ENCODE measurements at regions not wholly inside any gene's neighbourhood (a gene's known extent, or its start where the extent isn't known, plus 50 kb on each side); places are given as distances from the start of the nearest gene placed in this dataset.

DNA sequence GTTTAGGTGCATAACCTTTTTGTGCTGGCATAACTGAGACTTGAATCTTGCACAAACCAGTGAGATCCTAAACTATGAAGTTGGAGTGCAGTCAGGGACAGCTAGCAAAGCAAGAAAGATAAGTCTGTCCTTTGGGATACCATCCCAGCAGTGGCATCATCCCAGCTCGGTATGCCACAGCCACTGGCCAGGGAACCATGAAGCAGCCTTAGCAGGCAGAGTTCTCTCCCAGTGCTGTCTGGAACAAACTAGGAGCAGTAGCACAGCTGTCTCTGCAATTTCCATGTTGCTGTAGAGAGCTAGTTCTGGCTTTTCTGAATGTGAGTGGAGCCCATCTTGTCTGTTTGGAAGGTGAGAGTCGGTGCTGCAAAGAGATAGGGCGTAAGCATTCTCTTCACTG lies 130.3 kb downstream of the DTWD1 start:
- no peak overlapping the region for H3K4me3 Mint-ChIP-seq
- TF ChIP-seq, protein P1, sequence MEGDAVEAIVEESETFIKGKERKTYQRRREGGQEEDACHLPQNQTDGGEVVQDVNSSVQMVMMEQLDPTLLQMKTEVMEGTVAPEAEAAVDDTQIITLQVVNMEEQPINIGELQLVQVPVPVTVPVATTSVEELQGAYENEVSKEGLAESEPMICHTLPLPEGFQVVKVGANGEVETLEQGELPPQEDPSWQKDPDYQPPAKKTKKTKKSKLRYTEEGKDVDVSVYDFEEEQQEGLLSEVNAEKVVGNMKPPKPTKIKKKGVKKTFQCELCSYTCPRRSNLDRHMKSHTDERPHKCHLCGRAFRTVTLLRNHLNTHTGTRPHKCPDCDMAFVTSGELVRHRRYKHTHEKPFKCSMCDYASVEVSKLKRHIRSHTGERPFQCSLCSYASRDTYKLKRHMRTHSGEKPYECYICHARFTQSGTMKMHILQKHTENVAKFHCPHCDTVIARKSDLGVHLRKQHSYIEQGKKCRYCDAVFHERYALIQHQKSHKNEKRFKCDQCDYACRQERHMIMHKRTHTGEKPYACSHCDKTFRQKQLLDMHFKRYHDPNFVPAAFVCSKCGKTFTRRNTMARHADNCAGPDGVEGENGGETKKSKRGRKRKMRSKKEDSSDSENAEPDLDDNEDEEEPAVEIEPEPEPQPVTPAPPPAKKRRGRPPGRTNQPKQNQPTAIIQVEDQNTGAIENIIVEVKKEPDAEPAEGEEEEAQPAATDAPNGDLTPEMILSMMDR (IDR thresholded peaks at IDR 0.05): no peak
- H3K9me3 Mint-ChIP-seq: no peaks in the 10 kb centered on the region
- H3K4me1 Mint-ChIP-seq (ENCODE audit: low read depth): no peaks in the 10 kb centered on the region
- H3K27me3 Mint-ChIP-seq (ENCODE audit: insufficient read depth): peaks cover 3% of the 10 kb centered on the region
- DNase-seq: no peak
- H3K27ac Mint-ChIP-seq: no peak overlapping the region
- H3K36me3 Mint-ChIP-seq (ENCODE audit: low read depth): no peaks in the 10 kb centered on the region

DNA sequence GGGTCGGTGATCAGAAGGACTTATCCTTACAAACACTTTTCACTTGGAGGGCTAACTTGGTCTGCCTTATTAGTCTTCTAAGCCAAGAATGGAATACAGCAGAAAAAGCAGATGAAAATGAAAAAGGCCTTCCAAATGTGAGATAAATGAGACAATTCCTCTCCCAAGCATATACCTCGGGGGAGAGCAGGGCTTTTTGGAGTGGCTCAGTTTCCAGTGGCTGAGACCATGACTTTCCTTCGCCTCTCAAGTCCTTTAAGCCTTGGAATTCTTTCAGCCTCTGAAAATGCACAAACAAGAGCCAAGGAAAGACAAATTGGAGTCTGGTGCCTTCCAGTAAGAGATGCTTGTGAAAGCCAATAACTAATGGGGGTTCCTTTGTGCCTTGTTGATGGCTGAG lies 130.9 kb downstream of the DTWD1 start:
- no peaks in the 10 kb centered on the region for H3K4me1 Mint-ChIP-seq (ENCODE audit: low read depth)
- no peaks in the 10 kb centered on the region for H3K36me3 Mint-ChIP-seq (ENCODE audit: low read depth)
- TF ChIP-seq, protein P1 (IDR thresholded peaks at IDR 0.05): no peak
- DNase-seq: no peak
- H3K9me3 Mint-ChIP-seq: no peaks in the 10 kb centered on the region
- no peak overlapping the region for H3K27ac Mint-ChIP-seq
- peaks cover 3% of the 10 kb centered on the region for H3K27me3 Mint-ChIP-seq (ENCODE audit: insufficient read depth)
- H3K4me3 Mint-ChIP-seq: no peak overlapping the region

DNA sequence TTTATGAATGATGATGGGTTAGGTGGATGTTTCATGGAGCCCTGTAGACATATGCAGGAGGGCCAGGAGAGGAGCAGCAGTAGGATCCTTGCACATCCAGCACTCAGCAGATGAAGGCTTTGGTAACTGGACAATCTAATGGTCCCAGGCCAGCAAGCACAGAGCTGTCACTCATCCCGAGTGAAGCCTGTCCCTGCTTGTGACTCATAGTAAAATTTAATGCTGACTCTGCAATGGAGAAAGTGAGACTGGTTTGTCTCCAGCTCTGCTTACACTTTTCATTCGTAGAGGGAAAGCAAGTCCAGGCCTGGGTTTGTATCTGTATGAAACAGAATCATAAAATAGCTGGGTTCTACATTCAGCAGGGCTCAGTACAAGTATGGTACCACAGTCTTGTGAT lies 131.7 kb downstream of the DTWD1 start:
- no peak overlapping the region for H3K4me3 Mint-ChIP-seq
- H3K36me3 Mint-ChIP-seq (ENCODE audit: low read depth): no peaks in the 10 kb centered on the region
- no peaks in the 10 kb centered on the region for H3K9me3 Mint-ChIP-seq
- TF ChIP-seq, protein P1 (IDR thresholded peaks at IDR 0.05): no peak
- DNase-seq: no peak
- H3K27me3 Mint-ChIP-seq (ENCODE audit: insufficient read depth): peaks cover 3% of the 10 kb centered on the region; the same call in 1 of the 2 replicates
- no peak overlapping the region for H3K27ac Mint-ChIP-seq
- H3K4me1 Mint-ChIP-seq (ENCODE audit: low read depth): no peaks in the 10 kb centered on the region

DNA sequence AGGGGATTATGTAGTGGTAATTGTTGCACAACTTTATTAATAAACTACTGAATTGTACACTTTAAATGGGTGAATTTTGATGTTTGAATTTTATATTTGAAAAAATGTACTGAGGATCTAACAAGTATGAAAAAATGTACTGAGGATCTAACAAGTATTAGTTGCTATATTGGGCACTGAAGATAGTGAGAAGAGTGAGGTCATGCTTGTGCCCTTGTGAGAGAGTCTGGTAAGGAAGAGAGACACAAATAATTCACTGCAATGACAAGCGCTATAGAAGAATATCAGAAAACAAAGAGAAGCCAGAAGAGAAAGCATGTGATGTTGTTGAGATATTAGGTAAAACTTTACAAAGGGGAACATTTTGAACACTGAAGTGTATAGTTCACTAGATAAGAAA lies 137.6 kb downstream of the DTWD1 start:
- H3K27ac Mint-ChIP-seq: no peak overlapping the region
- H3K27me3 Mint-ChIP-seq (ENCODE audit: insufficient read depth): no peaks in the 10 kb centered on the region
- DNase-seq: no peak

DNA sequence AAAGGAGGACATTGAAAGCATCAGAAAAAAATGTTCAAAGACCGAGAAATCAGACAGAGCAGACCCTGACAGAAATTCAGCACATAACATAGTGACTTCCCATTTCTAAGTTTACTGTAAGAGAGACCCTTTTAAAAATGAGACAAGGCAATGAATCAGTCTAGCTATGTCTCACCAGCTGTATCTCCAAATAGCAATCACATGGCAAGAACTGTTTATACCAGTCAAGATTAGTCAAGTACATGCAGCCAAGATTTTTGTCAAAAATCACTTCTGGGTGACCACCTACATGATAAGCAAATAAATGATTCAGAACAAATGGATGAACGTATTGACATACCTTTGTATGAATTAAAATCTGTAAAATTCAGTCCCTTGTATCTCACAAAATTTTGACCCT lies 138.0 kb downstream of the DTWD1 start:
- Mint-ChIP-seq H3K4me1 (ENCODE audit: low read depth) (no peaks in the 10 kb centered on the region), H3K9me3 (peaks cover 25% of the 10 kb centered on the region), H3K36me3 (ENCODE audit: low read depth) (peaks cover 19% of the 10 kb centered on the region), H3K27me3 (ENCODE audit: insufficient read depth) (no peaks in the 10 kb centered on the region), H3K27ac (no peak overlapping the region), H3K4me3 (no peak overlapping the region)
- TF ChIP-seq, protein P1 (IDR thresholded peaks at IDR 0.05): no peak
- DNase-seq: no peak

More for the DNA sequence above, 137.6 kb downstream of the DTWD1 start:
- H3K36me3 Mint-ChIP-seq (ENCODE audit: low read depth): peaks cover 19% of the 10 kb centered on the region
- peaks cover 25% of the 10 kb centered on the region for H3K9me3 Mint-ChIP-seq
- TF ChIP-seq, protein P1 (IDR thresholded peaks at IDR 0.05): no peak
- no peak overlapping the region for H3K4me3 Mint-ChIP-seq
- no peaks in the 10 kb centered on the region for H3K4me1 Mint-ChIP-seq (ENCODE audit: low read depth)

DNA sequence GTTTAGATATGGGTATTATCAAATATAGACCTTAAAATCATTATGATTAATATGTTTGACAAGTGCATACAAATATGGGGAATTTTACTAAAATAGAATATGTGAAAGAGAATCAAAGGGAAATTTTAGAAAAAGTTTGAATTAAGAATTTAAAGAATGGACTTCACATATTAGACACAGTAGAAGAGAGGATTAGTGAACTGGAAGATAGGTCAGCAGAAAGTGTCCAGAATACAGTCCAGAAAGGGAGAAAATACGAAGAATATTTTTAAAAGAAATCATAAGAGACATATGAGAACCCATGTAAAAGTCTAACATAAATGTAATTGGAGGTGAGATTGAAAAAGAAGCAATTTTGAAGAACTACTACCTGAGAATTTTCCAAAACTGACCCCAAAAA lies 139.9 kb downstream of the DTWD1 start:
- peaks cover 38% of the 10 kb centered on the region for H3K9me3 Mint-ChIP-seq

More for the DNA sequence above, 139.9 kb downstream of the DTWD1 start:
- Mint-ChIP-seq H3K27me3 (ENCODE audit: insufficient read depth) (no peaks in the 10 kb centered on the region), H3K4me3 (no peak overlapping the region), H3K36me3 (ENCODE audit: low read depth) (peaks cover 37% of the 10 kb centered on the region), H3K27ac (no peak overlapping the region), H3K4me1 (ENCODE audit: low read depth) (no peaks in the 10 kb centered on the region)
- TF ChIP-seq, protein P1 (IDR thresholded peaks at IDR 0.05): no peak
- no peak for DNase-seq

Measured in HFFc6 (cell line).